HEK293 (cell line): ENCODE measurements at regions not wholly inside any gene's neighbourhood (a gene's known extent, or its start where the extent isn't known, plus 50 kb on each side); places are given as distances from the start of the nearest gene placed in this dataset.

Experiments used
- CTCF ChIA-PET: fragments of 350-600 bp; formaldehyde crosslinking; extraction: SDS; loops from one replicate; lab custom pipeline; 2021; ENCODE audit warnings: antibody characterized with exemption; lab: Yijun Ruan, JAX
- POLR2A ChIA-PET: fragments of 300-600 bp; formaldehyde crosslinking; extraction: SDS; loops from one replicate; lab custom pipeline; 2020; ENCODE audit warnings: antibody characterized with exemption, inconsistent platforms; lab: Yijun Ruan, JAX
- H3K27ac ChIP-seq: fragments of 200-500 bp; sonication (Bioruptor generic); 2 replicates; pipeline ENCODE4 v1.5.1; 2014; ENCODE audit warnings: low read depth, low read length, control low read depth, inconsistent platforms; ENCODE audit errors: extremely low read depth
- H3K36me3 ChIP-seq, 2 experiments: fragments of 200-500 bp in 1 of 2; sonication (Bioruptor generic) in 1 of 2; 1 replicate in 1 of 2; 2 replicates in 1 of 2; pipeline ENCODE4 v1.5.1; 2014 to 2017; ENCODE audit warnings: inconsistent platforms in 2 of 2, low read length in 2 of 2; ENCODE audit not compliant: control insufficient read depth in 2 of 2, insufficient read depth in 1 of 2
- H3K4me1 ChIP-seq: fragments of 200-500 bp; sonication (Bioruptor generic); 2 replicates; pipeline ENCODE4 v1.5.1; 2014; ENCODE audit warnings: mild to moderate bottlenecking, low read length, inconsistent platforms; ENCODE audit not compliant: control insufficient read depth, insufficient read depth
- H3K4me3 ChIP-seq: 2 replicates; pipeline ENCODE4 v1.5.1; 2011; ENCODE audit warnings: low read depth, mild to moderate bottlenecking, control low read depth, low read length, moderate library complexity
- H3K9me3 ChIP-seq: fragments of 200-500 bp; sonication (Bioruptor generic); 2 replicates; pipeline ENCODE4 v1.5.1; 2014; ENCODE audit warnings: low read depth, low read length, inconsistent platforms; ENCODE audit not compliant: control insufficient read depth, insufficient read depth
- BCL11A ChIP-seq: fragments of 450-650 bp; formaldehyde crosslinking; IDR thresholded peaks from 2 replicates; pipeline ENCODE4 v1.5.1; 2016; ENCODE audit warnings: low read depth, missing biosample characterization, missing genetic modification characterization
- GLIS2 ChIP-seq: fragments of 450-650 bp; formaldehyde crosslinking; IDR thresholded peaks from 2 replicates; pipeline ENCODE4 v1.5.1; 2016; ENCODE audit warnings: missing biosample characterization, missing genetic modification characterization
- HOXD13 ChIP-seq: sonication (generic); formaldehyde crosslinking; IDR thresholded peaks from 2 replicates; pipeline ENCODE4 v1.8.0; 2022; ENCODE audit warnings: missing genetic modification reagents, borderline replicate concordance
- KLF16 ChIP-seq: fragments of 450-650 bp; formaldehyde crosslinking; IDR thresholded peaks from 2 replicates; pipeline ENCODE4 v1.5.1; 2017; ENCODE audit warnings: missing biosample characterization, missing genetic modification characterization
- PATZ1 ChIP-seq: fragments of 450-650 bp; formaldehyde crosslinking; IDR thresholded peaks from 2 replicates; pipeline ENCODE4 v1.5.1; 2016; ENCODE audit warnings: missing biosample characterization, missing genetic modification characterization
- PRDM10 ChIP-seq: fragments of 450-650 bp; formaldehyde crosslinking; IDR thresholded peaks from 2 replicates; pipeline ENCODE4 v1.5.1; 2016; ENCODE audit warnings: missing biosample characterization, missing genetic modification characterization
- SETDB1 ChIP-seq: IDR thresholded peaks from one replicate; pipeline ENCODE4 v1.6.1; 2017; ENCODE audit warnings: mild to moderate bottlenecking, low read length, moderate library complexity, mixed read lengths; ENCODE audit not compliant: insufficient read length
- ZFP69B ChIP-seq: fragments of 450-650 bp; formaldehyde crosslinking; IDR thresholded peaks from 2 replicates; pipeline ENCODE4 v1.5.1; 2016; ENCODE audit warnings: missing biosample characterization, missing genetic modification characterization
- ZNF155 ChIP-seq: fragments of 450-650 bp; formaldehyde crosslinking; IDR thresholded peaks from 2 replicates; pipeline ENCODE4 v1.5.1; 2016; ENCODE audit warnings: missing biosample characterization, missing genetic modification characterization
- ZNF362 ChIP-seq: fragments of 450-650 bp; formaldehyde crosslinking; IDR thresholded peaks from 2 replicates; pipeline ENCODE4 v1.5.1; 2016; ENCODE audit warnings: missing biosample characterization, missing genetic modification characterization
- ZNF510 ChIP-seq: fragments of 450-650 bp; formaldehyde crosslinking; IDR thresholded peaks from 2 replicates; pipeline ENCODE4 v1.5.1; 2018; ENCODE audit warnings: mild to moderate bottlenecking, missing genetic modification characterization, missing biosample characterization; ENCODE audit not compliant: insufficient replicate concordance
- ZNF518A ChIP-seq: fragments of 450-650 bp; formaldehyde crosslinking; conservative IDR thresholded peaks from 2 replicates; pipeline ENCODE4 v1.5.1; 2016; ENCODE audit warnings: low read depth, missing biosample characterization, missing genetic modification characterization
- ZNF658 ChIP-seq: fragments of 450-650 bp; formaldehyde crosslinking; IDR thresholded peaks from 2 replicates; pipeline ENCODE4; 2016; ENCODE audit warnings: missing biosample characterization, missing genetic modification characterization

- no peak for TF ChIP-seq ZNF362 (tag by site-specific recombination)
- TF ChIP-seq ZNF658 (tag by site-specific recombination): no peak
- TF ChIP-seq, all 188 proteins: peak for 0
Observed at GRCh38 chr3:110783541-110783940, 288.1 kb upstream of the NECTIN3 start (continued).

GRCh38 chr3:110788794-110789193, 282.8 kb upstream of the NECTIN3 start:
- Histone ChIP-seq H3K27ac (no peak overlapping the region), H3K9me3 (no peaks in the 10 kb centered on the region), H3K36me3 (no peaks in the 10 kb centered on the region), H3K4me1 (no peaks in the 10 kb centered on the region), H3K4me3 (no peak overlapping the region)
- CTCF ChIA-PET: interaction anchor here (0.6 kb wide), 1 partner anchor 38 kb away, joined by 3 read pairs; no protein-coding TSS in a partner anchor
- POLR2A ChIA-PET: no interaction called here
- TF ChIP-seq ZFP69B (tag by site-specific recombination) (no peak), BCL11A (tag by site-specific recombination) (no peak), GLIS2 (tag by site-specific recombination) (no peak), ZNF155 (tag by site-specific recombination) (no peak), SETDB1 (no peak), ZNF658 (tag by site-specific recombination) (no peak), ZNF518A (tag by site-specific recombination) (no peak), HOXD13 (CRISPR knock-in tag) (no peak)

- H3K36me3 ChIP-seq: no peaks in the 10 kb centered on the region
- TF ChIP-seq PRDM10 (tag by site-specific recombination): no peak
- no peak for TF ChIP-seq ZNF510 (tag by site-specific recombination)
- no peak for TF ChIP-seq KLF16
- TF ChIP-seq PATZ1 (tag by site-specific recombination): no peak
- H3K4me3 ChIP-seq: no peak overlapping the region
- H3K9me3 ChIP-seq: no peaks in the 10 kb centered on the region
- H3K4me1 ChIP-seq: no peaks in the 10 kb centered on the region
- ChIA-PET POLR2A (no interaction called here), CTCF (no interaction called here)
- no peak overlapping the region for H3K27ac ChIP-seq
Observed at GRCh38 chr3:110789315-110789714, 282.3 kb upstream of the NECTIN3 start.
